GM12873 (cell line): ENCODE measurements at regions not wholly inside any gene's neighbourhood (a gene's known extent, or its start where the extent isn't known, plus 50 kb on each side); places are given as distances from the start of the nearest gene placed in this dataset.

Source experiments
- CTCF ChIP-seq: IDR thresholded peaks from 2 replicates; pipeline ENCODE4 v1.5.1; 2012; ENCODE audit warnings: low read depth, mild to moderate bottlenecking, moderate library complexity, low read length, control low read depth; ENCODE audit not compliant: insufficient read depth; ENCODE audit errors: missing control alignments

- no peak for TF ChIP-seq CTCF
These were observed 477.5 kb downstream of the RMST start for GRCh38 chr12:97940105-97940504.

DNA sequence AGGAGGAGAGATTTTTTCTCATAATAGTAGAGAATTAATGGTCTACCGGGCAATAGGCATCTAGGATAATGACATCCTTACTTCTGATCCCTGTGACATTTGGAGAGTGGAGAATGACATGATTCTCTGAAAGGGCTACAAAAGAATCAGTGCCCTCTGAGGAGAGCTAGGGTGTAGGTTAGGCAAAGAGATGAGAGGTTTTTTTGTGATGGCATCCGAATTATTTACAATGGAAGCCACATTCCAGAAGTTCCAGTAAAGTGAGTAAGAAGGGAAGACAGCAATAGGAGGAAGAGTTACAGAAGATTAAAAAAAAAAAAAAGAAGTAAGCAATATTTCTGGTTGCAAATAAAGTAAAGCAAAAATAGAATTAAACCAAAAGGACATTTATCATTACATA is 478.0 kb downstream of the RMST start:
- no peak for TF ChIP-seq CTCF

- TF ChIP-seq CTCF = no peak
These were observed 479.2 kb downstream of the RMST start for GRCh38 chr12:97941686-97942354.

DNA sequence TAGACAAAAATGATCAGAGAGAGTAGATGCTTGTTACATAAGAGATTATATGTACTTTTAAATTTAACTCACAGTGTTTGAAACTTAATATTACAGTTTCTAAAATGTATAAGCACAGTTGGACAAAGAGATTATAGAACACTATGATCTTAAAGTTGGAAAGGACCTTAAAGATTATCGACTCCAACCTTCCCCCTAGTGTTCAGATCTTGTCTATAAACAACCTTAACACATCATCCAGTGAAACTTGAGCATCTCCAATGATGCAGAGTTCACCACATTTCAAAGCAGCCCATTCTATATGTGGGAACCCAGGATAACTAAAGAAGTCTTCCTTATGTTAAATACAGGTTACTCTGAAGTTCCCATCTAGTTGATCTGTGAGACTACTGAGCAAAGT is 480.8 kb downstream of the RMST start:
- no peak for TF ChIP-seq CTCF

DNA sequence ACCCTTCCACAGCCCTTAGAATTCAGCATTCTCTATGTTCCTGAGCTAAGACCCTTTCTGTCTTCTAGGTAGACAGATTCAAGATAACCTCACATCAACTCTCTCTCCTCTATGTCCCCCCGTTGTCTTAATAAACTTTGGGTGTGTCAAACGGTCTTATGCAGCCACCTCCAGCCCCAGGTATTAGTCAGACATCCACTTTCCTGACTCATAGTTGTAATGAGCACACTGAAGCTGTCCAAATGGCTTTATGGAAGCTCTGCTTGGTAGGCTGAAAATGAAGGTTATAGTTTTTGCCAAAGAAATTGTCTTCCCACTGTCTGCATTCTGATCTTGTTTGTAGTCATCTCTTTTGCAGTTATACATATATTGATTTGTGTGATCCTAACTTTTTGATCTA is 482.0 kb downstream of the RMST start:
- no peak for TF ChIP-seq CTCF

DNA sequence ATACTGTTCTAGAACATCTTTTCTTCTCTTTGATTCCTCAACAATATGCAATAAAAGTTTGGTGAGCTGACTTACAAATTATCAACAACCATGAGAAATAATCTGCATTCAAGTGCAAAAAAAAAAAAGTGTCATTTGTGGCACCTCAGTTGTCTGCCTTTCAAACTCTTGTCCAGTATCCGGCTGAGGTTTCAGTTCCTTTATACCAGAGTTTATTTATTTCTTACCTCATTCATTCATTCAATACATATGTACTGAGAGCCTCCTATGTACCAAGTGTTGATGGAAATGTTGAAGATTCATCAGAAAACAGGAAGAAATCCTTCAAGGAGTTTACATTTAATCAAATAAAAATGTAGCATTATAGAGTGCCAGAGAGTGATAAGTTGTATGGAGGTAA is 484.1 kb downstream of the RMST start:
- no peak for TF ChIP-seq CTCF

- TF ChIP-seq CTCF = no peak
These were observed 486.0 kb downstream of the RMST start for GRCh38 chr12:97948591-97948990.
